Colon (tissue), 2 donors: ENCODE measurements at regions not wholly inside any gene's neighbourhood (a gene's known extent, or its start where the extent isn't known, plus 50 kb on each side); places are given as distances from the start of the nearest gene placed in this dataset.

Experiments used
- FAIRE-seq: peaks from 2 replicates; lab custom pipeline; 2012; peaks lifted over from hg19 to GRCh38; lab: Jason Lieb, UNC
- donor health status: control.
- donor health status: control.

GRCh38 chr14:63781686-63782085, 53.8 kb upstream of the SGPP1 start:
- FAIRE-seq = no peak

GRCh38 chr14:63782683-63783389, 55.0 kb upstream of the SGPP1 start:
- peak; percentile 71 for FAIRE-seq

- FAIRE-seq = no peak
These were observed 60.4 kb upstream of the SGPP1 start for GRCh38 chr14:63788011-63788933.

- no peak for FAIRE-seq
These were observed 59.4 kb upstream of the SYNE2 start for GRCh38 chr14:63793376-63793775.

GRCh38 chr14:63795532-63795931, 57.3 kb upstream of the SYNE2 start:
- FAIRE-seq = no peak

GRCh38 chr14:63800083-63800482, 52.7 kb upstream of the SYNE2 start:
- no peak for FAIRE-seq

- no peak for FAIRE-seq
These were observed 52.0 kb upstream of the SYNE2 start for GRCh38 chr14:63800651-63801375.
